DMS53 treated with DMSO at 0.1 percent for 48 hours (cell line): ENCODE measurements at regions not wholly inside any gene's neighbourhood (a gene's known extent, or its start where the extent isn't known, plus 50 kb on each side); places are given as distances from the start of the nearest gene placed in this dataset.

Experiments
- DNase-seq: peaks from one replicate; lab custom pipeline; 2025; ENCODE audit not compliant: unreplicated experiment; lab: John Stamatoyannopoulos, UW

- DNase-seq = no peak
Measured at GRCh38 chr1:170271430-170272161, 125.8 kb downstream of the NTMT2 start.

GRCh38 chr1:170273291-170274130, 127.8 kb downstream of the NTMT2 start:
- DNase-seq = no peak

GRCh38 chr1:170274131-170274501, 128.4 kb downstream of the NTMT2 start:
- no peak for DNase-seq

DNA sequence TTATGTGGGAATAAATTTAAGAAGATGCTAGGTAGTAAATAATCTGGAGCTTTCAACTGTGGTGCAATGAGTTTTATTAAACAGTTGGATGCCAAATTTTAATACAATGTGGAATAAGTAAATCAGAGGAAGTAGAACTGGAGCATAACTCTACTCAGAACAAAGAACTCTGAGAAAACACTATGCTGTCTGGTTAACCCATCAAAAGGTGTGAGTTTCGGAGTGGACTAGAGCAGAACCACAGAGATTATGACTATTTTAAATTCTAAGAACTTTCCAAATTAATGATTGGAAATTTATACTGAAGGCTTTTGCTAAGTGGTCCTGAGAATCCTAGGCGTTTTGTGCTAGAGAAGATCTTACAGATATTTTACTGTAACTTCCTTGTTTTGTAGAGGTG, 132.2 kb downstream of the NTMT2 start:
- no peak for DNase-seq

DNA sequence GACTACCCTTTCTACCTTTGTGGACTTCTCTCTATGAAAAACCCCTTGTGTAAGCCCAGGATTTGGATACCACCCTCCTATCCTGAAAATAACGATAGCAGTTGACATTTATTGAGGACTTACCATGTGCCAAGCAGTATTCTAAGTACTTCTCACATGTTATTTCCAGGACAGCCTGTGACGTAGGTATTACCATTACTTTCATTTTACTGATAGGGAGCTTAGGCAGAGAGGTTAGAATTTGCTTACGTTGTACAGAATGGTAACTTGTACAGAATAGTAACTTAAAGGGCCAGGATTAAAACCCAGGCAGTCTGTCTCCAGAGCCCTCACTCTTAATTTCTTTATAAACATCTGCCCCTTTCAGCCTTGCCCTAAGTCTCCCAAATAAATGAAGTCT, 138.3 kb downstream of the NTMT2 start:
- DNase-seq = no peak

DNA sequence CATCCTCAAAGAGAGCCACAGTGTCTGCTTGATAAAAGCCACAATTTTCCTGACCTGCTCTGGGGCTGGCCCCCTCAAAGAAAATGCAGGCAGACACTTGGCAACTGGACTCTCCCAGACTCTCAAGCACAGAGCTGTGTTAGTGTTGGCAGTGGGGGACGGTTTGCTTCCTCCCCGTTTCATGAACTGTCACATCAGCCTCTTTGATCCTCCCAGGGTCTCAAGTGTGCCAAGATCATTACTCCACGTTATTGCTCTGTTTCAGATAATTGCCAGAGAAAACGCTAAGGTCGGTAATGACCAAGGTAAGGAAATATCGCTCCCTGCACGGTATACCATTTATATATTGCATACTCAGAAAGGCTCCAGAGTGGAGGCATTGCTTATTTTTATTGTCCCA, 138.8 kb downstream of the NTMT2 start:
- no peak for DNase-seq

DNA sequence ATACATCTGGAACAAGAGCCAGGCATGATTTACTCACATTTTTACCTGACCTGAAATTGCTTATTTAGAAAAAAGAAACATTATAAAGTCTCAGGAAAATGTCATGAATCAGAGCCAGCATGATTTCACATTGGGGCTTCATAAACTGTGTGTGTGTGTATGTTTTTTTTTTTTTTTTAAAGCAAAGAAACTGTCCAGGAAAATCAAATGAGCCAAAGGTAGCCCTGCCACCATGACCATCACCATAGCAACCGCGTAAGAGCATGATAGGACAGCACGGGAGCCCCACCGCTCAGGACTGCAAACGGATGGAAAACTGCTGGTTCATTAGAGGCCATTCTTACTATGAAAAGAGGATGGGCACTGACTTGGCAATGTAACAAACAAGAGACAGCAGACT, 139.2 kb downstream of the NTMT2 start:
- DNase-seq = no peak

- no peak for DNase-seq
Measured at GRCh38 chr1:170288155-170288554, 142.4 kb downstream of the NTMT2 start.

- DNase-seq = no peak
Measured at GRCh38 chr1:170290276-170290675, 144.5 kb downstream of the NTMT2 start.

DNA sequence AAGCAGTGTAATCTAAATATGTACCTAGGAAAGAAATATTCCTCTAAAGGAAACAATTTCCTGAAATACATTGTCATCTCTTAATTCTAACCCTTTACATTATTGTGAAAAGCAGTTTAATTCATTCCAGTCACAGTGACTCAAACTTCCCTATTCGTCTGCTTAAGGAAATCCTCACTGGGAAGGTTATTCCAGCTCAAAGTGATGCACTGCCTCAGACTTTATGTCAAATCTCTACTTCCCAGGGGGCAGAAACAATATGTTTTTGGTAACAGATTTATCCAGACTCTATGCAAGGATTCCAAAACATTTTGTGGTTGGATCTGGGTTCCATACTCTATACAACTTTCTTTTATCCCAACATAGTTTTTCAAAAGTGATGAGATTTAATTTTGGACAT, 145.2 kb downstream of the NTMT2 start:
- DNase-seq = no peak

DNA sequence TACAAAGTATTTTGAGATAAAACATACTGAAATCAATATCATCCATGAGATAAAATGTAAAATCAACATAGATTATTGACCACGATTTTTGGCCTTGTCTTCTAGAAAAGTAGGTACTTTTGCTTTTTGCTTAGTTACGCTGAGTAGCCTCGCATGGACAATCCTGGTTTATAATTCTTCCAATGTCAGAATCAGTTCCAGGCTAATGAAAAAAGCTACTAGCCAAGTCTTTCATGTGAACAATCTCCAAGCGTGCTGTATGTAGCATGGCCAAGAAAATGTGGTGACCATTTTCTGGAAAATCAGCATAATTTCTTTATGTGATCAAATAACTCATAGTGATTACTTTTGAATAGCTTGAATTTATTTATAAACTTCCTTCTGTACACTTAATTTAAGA, 145.8 kb downstream of the NTMT2 start:
- no peak for DNase-seq

DNA sequence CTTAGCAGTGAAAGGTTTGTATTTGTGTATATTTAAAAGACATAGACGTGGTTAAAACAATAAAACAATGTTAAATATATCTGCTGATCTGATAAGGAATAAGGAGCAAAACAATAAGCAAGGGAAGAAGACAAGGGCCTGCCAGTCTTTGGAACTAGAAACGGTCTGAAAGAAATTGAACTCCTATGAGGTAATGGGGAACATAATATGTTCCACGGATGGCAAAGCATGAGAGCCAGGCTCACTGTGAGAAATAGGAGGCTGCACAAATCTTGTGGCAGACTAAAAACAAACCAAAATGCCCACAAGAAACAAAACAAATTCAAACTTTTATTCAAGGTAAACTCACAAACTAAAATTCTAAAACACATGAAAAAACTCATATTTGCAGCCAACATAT, 150.5 kb downstream of the NTMT2 start:
- no peak for DNase-seq

GRCh38 chr1:170296642-170297041, 150.9 kb downstream of the NTMT2 start:
- no peak for DNase-seq

DNA sequence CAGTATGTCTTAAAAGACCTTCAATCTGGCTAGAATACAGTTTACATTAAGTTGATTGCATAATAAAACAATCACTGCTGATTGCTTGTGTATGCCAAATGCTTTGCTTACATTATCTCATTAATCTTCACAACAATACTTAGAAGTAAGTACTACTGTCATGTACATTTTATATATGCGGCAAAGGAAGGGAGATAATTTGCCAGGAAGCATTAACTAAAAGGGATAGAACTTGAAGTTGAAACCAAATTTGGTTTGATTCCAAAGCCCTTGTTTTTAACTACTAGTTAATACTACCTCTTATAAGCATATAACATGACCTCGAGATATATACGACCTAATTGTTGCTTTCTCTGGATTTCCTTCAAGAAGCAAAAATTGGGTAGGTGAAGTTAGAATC, 155.8 kb downstream of the NTMT2 start:
- DNase-seq = no peak

DNA sequence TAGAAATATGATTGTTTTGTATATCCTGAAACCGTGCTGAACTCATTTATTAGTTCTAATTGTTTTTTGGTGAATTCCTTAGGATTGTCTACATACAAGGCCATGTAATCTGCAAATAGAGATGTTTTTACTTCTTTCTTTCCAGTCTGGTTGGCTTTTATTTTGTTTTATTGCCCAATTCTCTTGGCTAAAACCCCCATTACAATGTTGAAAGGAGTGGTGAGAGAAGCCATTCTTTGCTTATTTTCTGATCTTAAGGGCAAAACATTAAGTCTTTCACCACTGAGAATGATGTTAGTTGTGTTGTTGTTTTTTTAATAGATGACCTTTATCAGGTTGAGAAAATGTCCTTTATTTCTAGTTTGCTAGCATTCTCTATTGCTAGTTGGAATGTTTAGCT, 157.3 kb downstream of the NTMT2 start:
- DNase-seq = no peak

GRCh38 chr1:170305777-170306512, 160.2 kb downstream of the NTMT2 start:
- DNase-seq = no peak

DNA sequence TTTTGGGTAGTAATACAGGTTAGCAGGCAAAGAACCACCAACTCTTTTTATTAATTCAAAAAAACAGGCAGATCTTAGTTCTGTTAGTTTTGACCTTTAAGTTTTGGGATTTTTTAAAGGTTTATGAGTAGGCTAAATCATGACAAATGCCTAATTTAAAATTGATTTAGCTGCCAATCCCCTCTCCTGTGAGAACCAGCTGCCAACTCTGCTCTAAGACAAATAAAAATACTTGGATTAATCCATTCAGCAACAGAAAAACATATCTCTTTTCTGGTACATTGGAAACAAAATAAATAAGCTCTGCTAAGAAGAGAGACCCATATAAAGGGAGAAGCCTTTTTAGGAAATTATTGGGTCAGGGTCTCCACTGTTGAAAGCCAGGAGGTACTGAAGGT, 160.8 kb downstream of the NTMT2 start:
- DNase-seq = no peak

- DNase-seq = no peak
Measured at GRCh38 chr1:170306948-170307347, 161.2 kb downstream of the NTMT2 start.

DNA sequence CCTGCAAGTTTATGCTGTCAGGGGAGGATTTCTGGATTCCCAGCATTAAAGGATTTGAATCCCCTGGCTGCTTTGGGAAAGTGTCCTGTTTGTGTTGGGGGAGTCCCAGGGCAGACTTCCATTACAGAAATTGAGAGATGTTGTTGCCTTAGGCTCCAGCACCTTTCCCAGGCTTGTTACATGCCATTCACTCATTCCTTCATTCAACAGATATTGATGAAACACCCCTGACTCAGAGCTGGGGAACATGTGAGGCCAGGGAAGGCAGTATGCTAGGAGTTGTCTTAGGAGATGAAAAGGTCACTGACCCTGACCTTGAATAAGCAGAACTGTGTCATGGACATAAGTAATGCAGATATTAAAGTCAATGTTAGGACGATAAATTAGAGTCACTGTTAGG, 161.7 kb downstream of the NTMT2 start:
- no peak for DNase-seq

DNA sequence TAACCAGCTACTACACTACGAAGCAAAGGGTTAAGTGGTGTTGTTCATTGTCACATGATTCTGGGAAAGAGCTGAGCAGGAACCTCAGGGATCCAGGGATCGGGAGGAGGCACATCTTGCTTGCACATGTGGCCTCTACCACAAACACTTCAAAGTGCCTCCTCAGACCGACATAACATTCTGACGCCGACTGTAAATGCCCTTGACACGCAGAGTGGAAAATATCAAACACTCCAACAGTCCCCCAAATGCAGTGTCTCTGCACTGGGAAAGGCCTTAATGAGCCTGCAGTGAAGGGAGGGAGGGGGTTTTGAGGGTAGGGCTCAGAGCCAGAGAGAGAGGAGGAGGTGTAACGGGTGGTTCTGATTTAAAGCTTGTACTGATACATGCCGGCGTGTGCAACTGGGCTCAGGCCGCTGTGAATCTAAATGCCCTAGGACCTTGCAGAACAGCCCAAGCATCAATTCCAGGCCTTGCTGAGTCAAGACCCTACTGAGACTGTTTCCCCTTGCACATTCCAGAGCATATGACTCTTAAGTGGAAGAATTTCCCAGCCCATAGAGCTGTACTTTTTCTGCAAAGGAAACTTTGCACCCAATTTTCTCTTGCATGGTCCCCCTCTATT, 163.7 kb downstream of the NTMT2 start:
- DNase-seq = no peak

- no peak for DNase-seq
Measured at GRCh38 chr1:170310014-170310405, 164.3 kb downstream of the NTMT2 start.
